ENCODE measurements at regions not wholly inside any gene's neighbourhood (a gene's known extent, or its start where the extent isn't known, plus 50 kb on each side); places are given as distances from the start of the nearest gene placed in this dataset.

DNA sequence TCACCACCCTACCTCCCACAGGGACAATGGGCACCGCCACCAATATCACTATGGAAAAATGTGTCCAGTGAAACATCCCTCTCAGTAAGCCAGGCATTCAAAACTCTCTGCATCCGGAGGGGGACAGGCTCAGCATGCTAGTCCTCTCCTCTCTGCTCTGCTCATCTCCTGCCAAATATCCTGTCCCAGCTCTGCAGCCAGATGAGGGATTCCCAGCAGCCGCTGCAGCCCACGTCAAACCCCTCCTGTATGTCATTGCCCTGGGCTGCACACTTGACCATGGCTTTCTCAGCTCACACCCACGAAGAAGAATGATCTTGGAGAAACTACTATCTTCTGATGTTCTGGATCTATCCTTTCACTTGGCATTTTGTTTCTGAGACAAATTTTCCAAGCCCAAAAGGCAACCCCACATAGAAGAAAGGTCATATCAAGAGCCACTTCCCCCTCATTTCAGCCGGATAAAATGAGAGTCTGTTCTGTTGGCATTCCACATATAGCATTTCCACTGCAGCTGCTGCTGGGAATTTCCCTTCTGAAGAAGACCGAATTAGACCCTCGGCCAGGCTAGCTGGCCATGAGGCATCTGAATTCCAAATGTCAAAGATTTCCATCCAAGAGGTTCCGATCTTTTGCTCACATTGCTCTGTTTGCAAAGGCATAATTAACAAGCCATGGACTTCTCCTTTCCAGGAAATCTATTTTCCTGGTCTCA lies 338.0 kb downstream of the ACTL7B start:
- WGBS, 2 donors = 81 to 84% methylated on average over 9 of the region's 9 CpGs
- Histone ChIP-seq H3K27ac (no peak overlapping the region), H3K4me1 (peaks cover 0 to 12% (median 5%) of the 10 kb centered on the region in 4 donors)

DNA sequence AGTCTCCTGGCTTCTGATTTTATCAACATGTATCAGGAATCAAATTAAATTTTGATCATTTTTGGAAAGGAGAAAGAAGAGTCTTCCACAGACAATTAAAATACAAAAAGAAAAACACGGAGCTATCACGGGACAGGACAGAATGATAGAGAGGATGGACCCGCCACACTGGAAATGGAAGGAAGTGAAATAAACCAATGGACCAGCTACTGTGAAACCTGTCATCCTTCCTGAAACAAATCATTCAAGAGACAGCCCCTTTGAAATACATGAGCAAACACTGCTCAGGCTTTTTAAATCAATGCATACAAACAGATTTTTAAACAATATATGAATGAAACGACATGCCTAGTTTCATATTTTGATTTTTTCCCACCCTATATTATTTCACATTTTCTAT lies 339.4 kb downstream of the ACTL7B start:
- Histone ChIP-seq H3K27ac (no peak overlapping the region), H3K27me3 (no peaks in the 10 kb centered on the region), H3K9me3 (no peaks in the 10 kb centered on the region), H3K4me3 (no peak overlapping the region), H3K4me1 (peaks cover 0 to 12% (median 5%) of the 10 kb centered on the region in 4 donors), H3K36me3 (no peaks in the 10 kb centered on the region)
- WGBS, 2 donors = 88 to 91% methylated on average over 4 of the region's 4 CpGs
- DNase-seq = no peak
- intact Hi-C loops (cut with DNase I) = no loop called here
- no peak for TF ChIP-seq EP300 (IDR thresholded peaks at IDR 0.05)
- no peak for TF ChIP-seq POLR2A (IDR thresholded peaks at IDR 0.05)
- no peak for TF ChIP-seq POLR2AphosphoS5 (IDR thresholded peaks at IDR 0.05)
- no peak for TF ChIP-seq CTCF (IDR thresholded peaks at IDR 0.05)

More for the DNA sequence above, 338.0 kb downstream of the ACTL7B start:
- Histone ChIP-seq H3K4me3 (no peak overlapping the region), H3K27me3 (no peaks in the 10 kb centered on the region), H3K36me3 (no peaks in the 10 kb centered on the region), H3K9me3 (no peaks in the 10 kb centered on the region)
- TF ChIP-seq POLR2AphosphoS5 (IDR thresholded peaks at IDR 0.05) = no peak
- TF ChIP-seq POLR2A (IDR thresholded peaks at IDR 0.05) = no peak
- no peak for TF ChIP-seq CTCF (IDR thresholded peaks at IDR 0.05)
- TF ChIP-seq EP300 (IDR thresholded peaks at IDR 0.05) = no peak
- intact Hi-C loops (cut with DNase I) = no loop called here
- DNase-seq = no peak

- TF ChIP-seq EP300 (IDR thresholded peaks at IDR 0.05) (no peak), POLR2A (IDR thresholded peaks at IDR 0.05) (no peak), POLR2AphosphoS5 (IDR thresholded peaks at IDR 0.05) (no peak), CTCF (IDR thresholded peaks at IDR 0.05) (no peak)
- intact Hi-C loops (cut with DNase I) = no loop called here
Measured at GRCh38 chr9:108515856-108516255, 339.9 kb downstream of the ACTL7B start.

DNA sequence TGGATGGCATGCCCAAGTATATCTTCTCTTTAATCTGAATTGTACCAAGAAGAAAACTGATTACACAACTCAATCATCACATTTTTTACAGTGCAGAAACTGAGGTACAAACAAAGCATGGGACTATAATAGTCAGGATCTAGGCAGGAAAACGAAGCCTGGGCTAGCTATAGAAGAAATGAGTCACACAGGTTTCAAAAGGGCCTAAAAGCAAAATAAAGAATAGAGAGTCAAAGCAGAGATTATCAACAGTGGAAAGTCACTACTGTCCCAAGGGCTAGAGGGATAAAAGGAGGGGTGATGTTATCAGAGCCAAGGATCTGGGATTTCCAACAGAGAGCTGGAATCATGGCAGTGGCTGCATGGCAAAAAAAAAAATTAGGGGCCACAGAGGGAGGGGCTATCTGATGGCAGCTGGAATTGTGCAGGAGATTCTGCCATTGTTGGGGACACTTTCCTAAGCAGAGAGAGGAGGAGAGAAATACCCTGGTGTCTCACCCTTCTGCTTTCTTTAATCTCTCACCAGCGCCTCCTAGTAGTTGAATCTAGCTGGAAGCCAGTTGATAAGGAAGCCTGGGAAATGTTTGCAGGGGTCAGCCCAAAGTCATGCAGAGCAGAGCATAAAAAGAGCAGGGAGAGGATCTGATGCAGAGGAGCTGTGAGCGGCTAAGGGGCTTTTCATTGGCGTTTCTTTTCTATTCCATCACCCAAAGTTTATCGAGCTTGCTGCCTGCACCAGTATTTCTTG lies 343.2 kb downstream of the ACTL7B start:
- Histone ChIP-seq H3K27ac (no peak overlapping the region), H3K4me3 (no peak overlapping the region), H3K36me3 (no peaks in the 10 kb centered on the region), H3K27me3 (no peaks in the 10 kb centered on the region), H3K4me1 (no peaks in the 10 kb centered on the region), H3K9me3 (no peaks in the 10 kb centered on the region)
- DNase-seq = no peak
- TF ChIP-seq EP300 (IDR thresholded peaks at IDR 0.05) (no peak), POLR2A (IDR thresholded peaks at IDR 0.05) (no peak), POLR2AphosphoS5 (IDR thresholded peaks at IDR 0.05) (no peak), CTCF (IDR thresholded peaks at IDR 0.05) (no peak)
- intact Hi-C loops (cut with DNase I) = no loop called here
- 88 to 92% methylated on average over 5 of the region's 5 CpGs for WGBS, 2 donors

More at GRCh38 chr9:108515856-108516255, 339.9 kb downstream of the ACTL7B start:
- Histone ChIP-seq H3K27ac (no peak overlapping the region), H3K4me1 (peaks cover 0 to 12% (median 5%) of the 10 kb centered on the region in 4 donors), H3K4me3 (no peak overlapping the region), H3K27me3 (no peaks in the 10 kb centered on the region), H3K36me3 (no peaks in the 10 kb centered on the region), H3K9me3 (no peaks in the 10 kb centered on the region)
- DNase-seq = no peak
- WGBS, 2 donors = 91 to 93% methylated on average over 2 of the region's 2 CpGs
